ENCODE measurements at regions not wholly inside any gene's neighbourhood (a gene's known extent, or its start where the extent isn't known, plus 50 kb on each side); places are given as distances from the start of the nearest gene placed in this dataset.
"Not testable (repeated sequence)": the region's sequence is repeated elsewhere in the genome, so short reads cannot be mapped to it uniquely, and the experiment has no call there.

DNA sequence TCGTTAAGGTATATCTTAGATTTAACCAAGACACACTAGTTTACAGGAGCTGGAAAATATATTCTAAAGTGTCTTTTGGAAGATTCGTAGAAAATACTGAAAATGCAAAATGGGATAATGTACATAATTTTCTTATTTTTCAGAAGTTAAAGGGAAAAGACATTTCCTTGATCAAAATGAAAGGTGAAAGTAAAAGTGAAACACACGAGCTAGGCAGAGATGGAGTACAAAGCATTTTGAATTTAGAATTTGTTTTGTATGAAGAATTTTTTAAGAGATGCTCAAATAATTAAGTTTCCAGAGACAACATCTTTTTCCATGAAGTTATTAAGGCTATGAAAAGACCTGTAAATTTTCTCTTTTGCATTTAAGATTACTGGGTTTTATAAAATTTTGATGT is 2192.6 kb upstream of the AGA start:
- no peak for TF ChIP-seq ZFX (IDR thresholded peaks at IDR 0.05)
- TF ChIP-seq CTCF (conservative IDR thresholded peaks at IDR 0.05), result no peak
- H3K27ac ChIP-seq, result no peak overlapping the region

- no peak overlapping the region for H3K27ac ChIP-seq
- TF ChIP-seq ZFX (IDR thresholded peaks at IDR 0.05) (no peak), CTCF (conservative IDR thresholded peaks at IDR 0.05) (no peak)
Observed at GRCh38 chr4:179662522-179662921, 2220.3 kb upstream of the AGA start.

DNA sequence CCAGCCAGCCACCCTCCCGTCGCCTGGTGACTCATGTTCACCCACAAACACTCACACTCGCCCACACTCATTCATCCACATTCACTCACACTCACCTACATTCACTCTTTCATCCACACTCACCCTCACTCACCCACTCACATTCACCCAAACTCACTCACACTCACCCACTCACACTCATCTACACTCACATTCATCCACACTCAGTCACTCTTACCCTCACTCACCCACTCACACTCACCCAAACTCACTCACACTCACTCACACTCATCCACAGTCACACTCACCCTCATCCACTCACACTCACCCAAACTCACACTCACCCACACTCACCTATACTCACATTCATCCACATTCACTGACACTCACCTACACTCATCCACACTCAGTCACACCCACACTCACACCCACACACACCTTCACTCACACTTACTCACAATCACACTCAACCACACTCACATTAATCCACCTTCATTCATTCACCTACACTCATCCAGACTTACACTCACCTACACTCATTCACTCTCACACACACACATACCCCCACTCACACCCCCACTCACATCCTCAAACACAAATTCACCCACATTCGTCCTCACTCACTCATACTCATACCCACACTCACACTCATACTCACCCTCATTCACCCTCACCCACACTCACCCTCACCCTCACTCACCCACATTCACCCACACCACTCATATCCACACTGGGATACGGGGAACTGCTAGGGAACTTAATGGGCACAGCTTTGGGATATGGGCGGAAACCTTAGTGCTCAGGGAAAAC is 2221.6 kb upstream of the AGA start:
- no peak for TF ChIP-seq ZFX (IDR thresholded peaks at IDR 0.05)
- no peak for TF ChIP-seq CTCF (conservative IDR thresholded peaks at IDR 0.05)
- H3K27ac ChIP-seq, result no peak overlapping the region

GRCh38 chr4:179664430-179665027 is 2222.3 kb upstream of the AGA start:
- H3K27ac ChIP-seq, result no peak overlapping the region
- TF ChIP-seq ZFX (IDR thresholded peaks at IDR 0.05) (no peak), CTCF (conservative IDR thresholded peaks at IDR 0.05) (no peak)

- TF ChIP-seq ZFX (IDR thresholded peaks at IDR 0.05) (no peak), CTCF (conservative IDR thresholded peaks at IDR 0.05) (no peak)
- no peak overlapping the region for H3K27ac ChIP-seq
Observed at GRCh38 chr4:179666226-179666625, 2224.0 kb upstream of the AGA start.

DNA sequence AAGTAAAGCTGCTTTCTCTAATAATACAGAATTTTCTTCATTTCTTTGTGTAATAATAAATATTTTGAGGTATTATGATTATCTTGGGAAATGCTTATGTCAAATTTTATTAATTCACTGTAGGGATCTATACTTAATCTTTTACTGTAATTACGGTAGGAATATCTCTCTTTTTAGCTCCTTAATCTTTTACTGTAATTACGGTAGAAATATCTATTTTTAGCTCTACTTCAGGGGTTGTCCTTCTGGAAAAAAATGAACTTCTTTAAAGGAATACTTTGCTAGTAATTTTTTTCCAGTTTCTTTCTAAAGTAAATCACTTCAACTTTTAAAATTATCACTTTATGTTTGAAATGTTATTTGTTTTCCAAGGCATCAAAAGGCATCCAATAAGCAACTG is 2229.4 kb upstream of the AGA start:
- TF ChIP-seq ZFX (IDR thresholded peaks at IDR 0.05), result no peak
- H3K27ac ChIP-seq, result no peak overlapping the region

GRCh38 chr4:179678093-179678814 is 2236.0 kb upstream of the AGA start:
- no peak overlapping the region for H3K27ac ChIP-seq
- TF ChIP-seq CTCF (conservative IDR thresholded peaks at IDR 0.05) (no peak), ZFX (IDR thresholded peaks at IDR 0.05) (no peak)

DNA sequence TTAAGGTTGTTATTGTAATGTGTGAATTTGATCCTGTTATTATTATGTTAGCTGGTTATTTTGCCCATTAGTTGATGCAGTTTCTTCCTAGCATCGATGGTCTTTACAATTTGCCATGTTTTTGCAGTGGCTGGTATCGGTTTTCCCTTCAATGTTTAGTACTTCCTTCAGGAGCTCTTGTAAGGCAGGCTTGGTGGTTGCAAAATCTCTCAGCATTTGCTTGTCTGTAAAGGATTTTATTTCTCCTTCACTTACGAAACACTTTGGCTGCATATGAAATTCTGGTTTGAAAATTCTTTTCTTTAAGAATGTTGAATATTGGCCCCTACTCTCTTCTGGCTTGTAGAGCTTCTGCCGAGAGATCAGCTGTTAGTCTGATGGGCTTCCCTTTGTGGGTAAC is 2241.4 kb upstream of the AGA start:
- H3K27ac ChIP-seq, result not testable (repeated sequence)

Data from C4-2B (cell line).